A673 (cell line): ENCODE measurements at regions not wholly inside any gene's neighbourhood (a gene's known extent, or its start where the extent isn't known, plus 50 kb on each side); places are given as distances from the start of the nearest gene placed in this dataset.

Experiments
- BruUV-seq: library from RNA; stranded (reverse); fragments of 400-500 nt; replicated peaks from 2 replicates; lab custom pipeline; 2021; lab: Mats Ljungman, UMichigan
- CTCF ChIA-PET: fragments of 300-600 bp; sonication (Branson Sonifier 250); formaldehyde crosslinking; loops from one replicate; lab custom pipeline; 2022; ENCODE audit warnings: antibody characterized with exemption; lab: Charles Lee
- POLR2A ChIA-PET: fragments of 300-600 bp; sonication (Branson Sonifier 250); formaldehyde crosslinking; loops from one replicate; lab custom pipeline; 2022; ENCODE audit warnings: antibody characterized with exemption; ENCODE audit not compliant: low non-redundant PET; lab: Charles Lee
- DNase-seq: peaks from one replicate; pipeline ENCODE4 v3.0.0-alpha.2; 2015; ENCODE audit warnings: low spot score
- H3K27ac ChIP-seq: fragments of 200-600 bp; sonication (generic); 2 replicates; pipeline ENCODE4 v1.5.1; 2016; ENCODE audit warnings: mixed run types, low read depth, mild to moderate bottlenecking, mixed read lengths, antibody characterized with exemption, low read length; ENCODE audit not compliant: poor library complexity, severe bottlenecking
- H3K27me3 ChIP-seq: fragments of 200-600 bp; sonication (generic); replicated peaks from 2 replicates; pipeline ENCODE4 v1.6.1; 2017; ENCODE audit warnings: mixed run types, low read depth, mild to moderate bottlenecking, mixed read lengths, antibody characterized with exemption, low read length; ENCODE audit not compliant: insufficient read depth, poor library complexity
- H3K36me3 ChIP-seq: fragments of 200-600 bp; sonication (generic); 2 replicates; pipeline ENCODE4 v1.6.1; 2016; ENCODE audit warnings: mixed run types, mild to moderate bottlenecking, mixed read lengths, antibody characterized with exemption, low read length; ENCODE audit not compliant: insufficient read depth, poor library complexity, severe bottlenecking
- H3K4me1 ChIP-seq: fragments of 200-600 bp; sonication (generic); 2 replicates; pipeline ENCODE4 v1.6.1; 2017; ENCODE audit warnings: mixed run types, mild to moderate bottlenecking, mixed read lengths, antibody characterized with exemption, low read length; ENCODE audit not compliant: insufficient read depth, poor library complexity, severe bottlenecking
- H3K4me3 ChIP-seq: fragments of 200-600 bp; sonication (generic); 2 replicates; pipeline ENCODE4 v1.5.1; 2016; ENCODE audit warnings: low read depth, mixed run types, mild to moderate bottlenecking, mixed read lengths, low read length; ENCODE audit not compliant: poor library complexity, severe bottlenecking
- H3K9me3 ChIP-seq: fragments of 200-600 bp; sonication (generic); 2 replicates; pipeline ENCODE4 v1.6.1; 2016; ENCODE audit warnings: mixed run types, low read depth, mild to moderate bottlenecking, mixed read lengths, antibody characterized with exemption, low read length; ENCODE audit not compliant: poor library complexity, severe bottlenecking
- EZH2 ChIP-seq: fragments of 200-600 bp; sonication (generic); IDR thresholded peaks from 2 replicates; pipeline ENCODE4 v1.6.1; 2017; ENCODE audit warnings: borderline replicate concordance, low read depth, mild to moderate bottlenecking, mixed read lengths, antibody characterized with exemption, low read length; ENCODE audit not compliant: poor library complexity, severe bottlenecking
- intact Hi-C: fragments of 100-400 bp; cut with micrococcal nuclease; formaldehyde crosslinking; loops from one replicate; pipeline ENCODE4 v1.10.0; 2022; ENCODE audit not compliant: unreplicated experiment
- TF ChIP-seq, protein P1 (sequence below): fragments of 300-800, 200-600 bp; sonication (generic); conservative IDR thresholded peaks from 2 replicates; pipeline ENCODE4 v1.5.1; 2017; ENCODE audit warnings: low read depth, mild to moderate bottlenecking, antibody characterized with exemption, low read length, moderate library complexity, mixed read lengths

DNA sequence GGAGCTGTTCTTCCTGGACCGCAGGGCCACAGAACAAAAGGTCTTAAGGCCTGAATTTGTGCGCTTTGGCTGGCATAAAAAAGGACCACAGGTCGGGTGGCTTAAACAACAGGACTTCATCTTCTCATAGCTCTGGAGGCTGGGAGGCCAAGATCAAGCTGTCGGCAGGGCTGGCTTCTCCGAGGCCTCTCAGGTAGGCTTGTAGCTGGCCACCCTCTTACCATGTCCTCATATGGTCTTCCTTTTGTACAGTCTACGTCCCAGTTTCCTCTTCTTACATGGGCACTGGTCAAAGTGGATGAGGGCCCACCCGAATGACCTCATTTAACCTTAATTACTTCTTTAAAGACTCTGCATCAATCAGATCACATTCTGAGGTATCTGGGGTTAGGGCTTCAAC, 257.6 kb downstream of the CBLN1 start:
- POLR2A ChIA-PET = no interaction called here
- intact Hi-C loops = no loop called here
- H3K4me3 ChIP-seq = no peak overlapping the region
- no peak for DNase-seq
- CTCF ChIA-PET = no interaction called here
- BruUV-seq = no TSS peak
- H3K9me3 ChIP-seq = no peaks in the 10 kb centered on the region
- no peak overlapping the region for H3K27ac ChIP-seq
- no peak for TF ChIP-seq EZH2
- TF ChIP-seq, protein P1, sequence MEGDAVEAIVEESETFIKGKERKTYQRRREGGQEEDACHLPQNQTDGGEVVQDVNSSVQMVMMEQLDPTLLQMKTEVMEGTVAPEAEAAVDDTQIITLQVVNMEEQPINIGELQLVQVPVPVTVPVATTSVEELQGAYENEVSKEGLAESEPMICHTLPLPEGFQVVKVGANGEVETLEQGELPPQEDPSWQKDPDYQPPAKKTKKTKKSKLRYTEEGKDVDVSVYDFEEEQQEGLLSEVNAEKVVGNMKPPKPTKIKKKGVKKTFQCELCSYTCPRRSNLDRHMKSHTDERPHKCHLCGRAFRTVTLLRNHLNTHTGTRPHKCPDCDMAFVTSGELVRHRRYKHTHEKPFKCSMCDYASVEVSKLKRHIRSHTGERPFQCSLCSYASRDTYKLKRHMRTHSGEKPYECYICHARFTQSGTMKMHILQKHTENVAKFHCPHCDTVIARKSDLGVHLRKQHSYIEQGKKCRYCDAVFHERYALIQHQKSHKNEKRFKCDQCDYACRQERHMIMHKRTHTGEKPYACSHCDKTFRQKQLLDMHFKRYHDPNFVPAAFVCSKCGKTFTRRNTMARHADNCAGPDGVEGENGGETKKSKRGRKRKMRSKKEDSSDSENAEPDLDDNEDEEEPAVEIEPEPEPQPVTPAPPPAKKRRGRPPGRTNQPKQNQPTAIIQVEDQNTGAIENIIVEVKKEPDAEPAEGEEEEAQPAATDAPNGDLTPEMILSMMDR = no peak
- H3K4me1 ChIP-seq = no peaks in the 10 kb centered on the region
- peaks cover 63% of the 10 kb centered on the region for H3K27me3 ChIP-seq
- no peaks in the 10 kb centered on the region for H3K36me3 ChIP-seq

DNA sequence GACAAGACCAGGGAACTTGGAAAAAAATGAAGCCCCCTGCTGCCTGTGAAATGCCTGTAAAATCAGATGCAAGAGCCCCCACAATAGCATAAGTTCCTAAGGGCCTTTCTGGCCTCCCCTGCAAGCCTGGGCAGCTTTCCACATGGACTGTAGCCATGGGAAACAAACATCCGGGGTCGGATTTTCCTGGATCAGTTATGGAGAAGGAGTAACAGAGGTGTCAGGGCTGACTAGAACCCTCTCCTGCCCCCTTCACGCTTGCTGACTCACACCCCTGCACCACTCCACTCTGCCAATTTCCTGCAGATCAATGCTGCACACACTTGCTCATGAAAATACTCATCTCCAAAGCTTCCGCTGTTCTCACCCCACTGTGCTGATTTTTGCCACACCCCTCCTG, 258.6 kb downstream of the CBLN1 start:
- H3K27ac ChIP-seq = no peak overlapping the region
- intact Hi-C loops = no loop called here
- ChIA-PET POLR2A (no interaction called here), CTCF (no interaction called here)
- no peaks in the 10 kb centered on the region for H3K9me3 ChIP-seq
- H3K4me3 ChIP-seq = no peak overlapping the region
- H3K36me3 ChIP-seq = no peaks in the 10 kb centered on the region
- DNase-seq = no peak
- BruUV-seq = no TSS peak
- no peak for TF ChIP-seq EZH2
- TF ChIP-seq, protein P1 = no peak
- H3K4me1 ChIP-seq = no peaks in the 10 kb centered on the region
- peaks cover 63% of the 10 kb centered on the region for H3K27me3 ChIP-seq

DNA sequence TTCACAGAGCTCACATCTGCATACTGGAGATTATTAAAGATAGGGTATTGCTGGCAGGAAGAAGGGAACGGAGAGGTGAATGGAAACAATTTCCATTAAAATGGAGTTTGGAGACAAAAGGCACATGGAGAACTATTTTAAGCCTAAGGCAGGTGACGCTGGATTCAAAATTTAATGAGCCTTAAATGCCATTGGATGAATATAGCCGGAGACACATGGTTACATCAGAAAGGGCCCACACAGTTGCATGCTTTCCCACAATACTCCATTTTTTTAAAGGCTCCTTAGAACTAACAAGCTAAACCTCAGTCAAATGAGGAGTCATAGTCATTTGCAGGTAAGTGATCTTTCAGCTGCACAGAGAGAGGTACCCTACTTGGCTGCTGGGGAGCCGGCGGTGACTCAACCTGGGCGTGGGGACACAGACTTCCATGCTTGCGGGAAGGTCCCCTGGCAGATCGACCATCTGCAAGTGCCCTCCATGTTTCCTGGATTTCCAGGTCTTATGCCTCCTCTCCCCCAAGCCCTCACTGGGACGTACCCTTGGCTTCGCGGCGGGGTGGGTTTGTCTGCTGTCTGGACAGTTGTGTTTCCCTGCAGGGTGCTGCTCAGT, 259.2 kb downstream of the CBLN1 start:
- ChIA-PET CTCF (no interaction called here), POLR2A (no interaction called here)
- TF ChIP-seq EZH2 = no peak
- TF ChIP-seq, protein P1 = no peak
- H3K4me3 ChIP-seq = no peak overlapping the region
- H3K27me3 ChIP-seq = peaks cover 64% of the 10 kb centered on the region
- H3K27ac ChIP-seq = no peak overlapping the region
- H3K4me1 ChIP-seq = no peaks in the 10 kb centered on the region
- no peaks in the 10 kb centered on the region for H3K36me3 ChIP-seq
- no TSS peak for BruUV-seq
- intact Hi-C loops = no loop called here
- no peaks in the 10 kb centered on the region for H3K9me3 ChIP-seq
- DNase-seq = no peak
